A549 (cell line): ENCODE measurements at regions not wholly inside any gene's neighbourhood (a gene's known extent, or its start where the extent isn't known, plus 50 kb on each side); places are given as distances from the start of the nearest gene placed in this dataset.

Source experiments
- ATAC-seq, 2 experiments: fragments of 200-7000 bp in 1 of 2; fragments of >200 bp in 1 of 2; cut with Nextera tagmentation in 1 of 2; cut with Tn5 transposase in 1 of 2; 3 replicates each; pipeline versions ENCODE4 v1.8.0 to v1.9.1; 2018 to 2020; ENCODE audit warnings: mild to moderate bottlenecking in 1 of 2, moderate library complexity in 1 of 2
- CTCF ChIA-PET: fragments of 300-600 bp; sonication (Branson Sonifier 250); formaldehyde crosslinking; extraction: SDS; loops from one replicate; lab custom pipeline; 2021; ENCODE audit warnings: antibody characterized with exemption, inconsistent platforms; lab: Yijun Ruan, JAX
- POLR2A ChIA-PET: fragments of 350-600 bp; formaldehyde crosslinking; extraction: SDS; loops from one replicate; lab custom pipeline; 2021; ENCODE audit warnings: antibody characterized with exemption, inconsistent platforms; lab: Yijun Ruan, JAX
- DNase-seq, 2 experiments: peaks; one replicate each; pipeline versions ENCODE4 v3.0.0 to v3.0.0-alpha.2; 2011 to 2016; ENCODE audit warnings: low read depth in 1 of 2, low spot score in 1 of 2
- FAIRE-seq: peaks from 2 replicates; lab custom pipeline; 2011; peaks lifted over from hg19 to GRCh38; lab: Jason Lieb, UNC
- H3K27ac ChIP-seq, 2 experiments: fragments of >200 bp; sonication (Bioruptor Twin); formaldehyde crosslinking; 3 replicates each; pipeline ENCODE4 v1.5.1; 2016 to 2017
- H3K4me1 ChIP-seq: fragments of >200 bp; sonication (Bioruptor Twin); formaldehyde crosslinking; 3 replicates; pipeline ENCODE4 v1.6.1; 2016
- H3K4me2 ChIP-seq: fragments of >200 bp; sonication (Bioruptor Twin); formaldehyde crosslinking; 3 replicates; pipeline ENCODE4 v1.6.1; 2016
- H3K4me3 ChIP-seq: fragments of >200 bp; sonication (Bioruptor Twin); formaldehyde crosslinking; 3 replicates; pipeline ENCODE4 v1.5.1; 2016
- H3K9me3 ChIP-seq: fragments of >200 bp; sonication (Bioruptor Twin); formaldehyde crosslinking; 3 replicates; pipeline ENCODE4 v1.6.1; 2016
- ATOH8 ChIP-seq: fragments of 250-450 bp; sonication (Bioruptor Pico); IDR thresholded peaks from 2 replicates; pipeline ENCODE4 v1.5.0; 2020; ENCODE audit warnings: low read depth, mild to moderate bottlenecking, moderate library complexity
- CBX2 ChIP-seq: fragments of 200-600 bp; sonication (generic); IDR thresholded peaks from 2 replicates; pipeline ENCODE4 v1.6.1; 2016; ENCODE audit warnings: low read depth, mild to moderate bottlenecking, borderline replicate concordance
- CBX8 ChIP-seq: fragments of 200-600 bp; sonication (generic); IDR thresholded peaks from 2 replicates; pipeline ENCODE4 v1.6.1; 2016
- CHD4 ChIP-seq: fragments of 200-600 bp; sonication (generic); IDR thresholded peaks from 2 replicates; pipeline ENCODE4 v1.6.1; 2016; ENCODE audit warnings: antibody characterized with exemption, mild to moderate bottlenecking, borderline replicate concordance
- EHMT2 ChIP-seq: fragments of 200-600 bp; sonication (generic); IDR thresholded peaks from 2 replicates; pipeline ENCODE4 v1.6.1; 2016; ENCODE audit warnings: antibody characterized with exemption, low read depth, mild to moderate bottlenecking, moderate library complexity
- FOXS1 ChIP-seq: fragments of 250-450 bp; sonication (Bioruptor Pico); IDR thresholded peaks from 2 replicates; pipeline ENCODE4 v1.5.0; 2020; ENCODE audit warnings: mild to moderate bottlenecking, moderate library complexity
- HDAC2 ChIP-seq: fragments of 200-600 bp; sonication (generic); IDR thresholded peaks from 2 replicates; pipeline ENCODE4 v1.6.1; 2016
- HES2 ChIP-seq: fragments of >200 bp; sonication (Bioruptor Twin); formaldehyde crosslinking; IDR thresholded peaks from 2 replicates; pipeline ENCODE4 v1.6.1; 2016
- HEYL ChIP-seq: fragments of 250-450 bp; sonication (Bioruptor Pico); IDR thresholded peaks from 2 replicates; pipeline ENCODE4 v1.8.0; 2021; ENCODE audit warnings: mild to moderate bottlenecking, moderate library complexity
- HMGXB4 ChIP-seq: fragments of 250-450 bp; sonication (Bioruptor Pico); IDR thresholded peaks from 2 replicates; pipeline ENCODE4 v1.5.0; 2021; ENCODE audit warnings: mild to moderate bottlenecking, moderate library complexity, borderline replicate concordance
- HOXB13 ChIP-seq: fragments of 250-450 bp; sonication (Bioruptor Pico); IDR thresholded peaks from 2 replicates; pipeline ENCODE4 v1.5.0; 2020; ENCODE audit warnings: low read depth, mild to moderate bottlenecking, moderate library complexity
- JUNB ChIP-seq: fragments of >200 bp; sonication (Bioruptor Twin); formaldehyde crosslinking; IDR thresholded peaks from 2 replicates; pipeline ENCODE4 v1.6.1; 2016
- KDM5A ChIP-seq: fragments of 200-600 bp; sonication (generic); IDR thresholded peaks from 2 replicates; pipeline ENCODE4 v1.6.1; 2016; ENCODE audit warnings: antibody characterized with exemption, mild to moderate bottlenecking
- MAZ ChIP-seq: fragments of 150-350 bp; IDR thresholded peaks from 2 replicates; pipeline ENCODE4 v1.6.1; 2014; ENCODE audit warnings: antibody characterized with exemption, low read depth, low read length, borderline replicate concordance
- MYC ChIP-seq: IDR thresholded peaks from 2 replicates; pipeline ENCODE4 v1.6.1; 2012; ENCODE audit warnings: mild to moderate bottlenecking, inconsistent platforms, low read length, improper control_type of control experiment, borderline replicate concordance
- NPAS2 ChIP-seq: fragments of 250-450 bp; sonication (Bioruptor Pico); IDR thresholded peaks from 2 replicates; pipeline ENCODE4 v1.8.0; 2022; ENCODE audit warnings: mild to moderate bottlenecking, moderate library complexity, borderline replicate concordance
- PBX3 ChIP-seq: IDR thresholded peaks from 2 replicates; pipeline ENCODE4 v1.6.1; 2012
- RAD21 ChIP-seq, 2 experiments: fragments of >200 bp in 1 of 2; sonication (Bioruptor Twin) in 1 of 2; formaldehyde crosslinking in 1 of 2; IDR thresholded peaks in 1 of 2; conservative IDR thresholded peaks in 1 of 2; 2 replicates in 1 of 2; 3 replicates in 1 of 2; pipeline ENCODE4 v1.6.1; 2012 to 2018; ENCODE audit warnings: inconsistent platforms in 1 of 2
- RCOR1 ChIP-seq: fragments of 150-350 bp; IDR thresholded peaks from 2 replicates; pipeline ENCODE4 v1.6.1; 2014; ENCODE audit warnings: antibody characterized with exemption, low read length, low read depth
- TP53 ChIP-seq: fragments of 250-450 bp; sonication (Bioruptor Pico); IDR thresholded peaks from 2 replicates; pipeline ENCODE4 v1.5.0; 2021; ENCODE audit warnings: mild to moderate bottlenecking, moderate library complexity
- ZC3H11A ChIP-seq: fragments of 450-650 bp; IDR thresholded peaks from 2 replicates; pipeline ENCODE4 v1.6.1; 2014; ENCODE audit warnings: antibody characterized with exemption, mild to moderate bottlenecking
- WGBS: methylation state at CpG from one replicate; pipeline ENCODE4 v1.1.6; 2017; ENCODE audit errors: missing lambda C conversion rate; 5-methylcytosine and 5-hydroxymethylcytosine counted together

- POLR2A ChIA-PET, result no interaction called here
- TF ChIP-seq EHMT2, result no peak
- no peak for TF ChIP-seq CHD4
- no peak for TF ChIP-seq RAD21 (conservative IDR thresholded peaks at IDR 0.05 in 1 of 2, IDR thresholded peaks at IDR 0.05 in 1 of 2)
- TF ChIP-seq FOXS1 (CRISPR knock-in tag), result no peak
- no peak for TF ChIP-seq ZC3H11A
- TF ChIP-seq ATOH8, result no peak
- TF ChIP-seq HEYL, result no peak
- TF ChIP-seq JUNB, result no peak
- no peak for TF ChIP-seq CBX8
- TF ChIP-seq HES2, result no peak
- TF ChIP-seq, all 56 proteins: peak for 0
- H3K4me1 ChIP-seq, result peaks cover 3% of the 10 kb centered on the region; the same call in 1 of the 3 replicates
- no peak for FAIRE-seq
- no peak for DNase-seq
- no peak overlapping the region for H3K4me2 ChIP-seq
- CTCF ChIA-PET, result interaction anchor here (0.7 kb wide), 1 partner anchor 54 kb away, joined by 3 read pairs; no protein-coding TSS in a partner anchor
- H3K9me3 ChIP-seq, result no peaks in the 10 kb centered on the region
- H3K4me3 ChIP-seq, result no peak overlapping the region
- no peak overlapping the region for H3K27ac ChIP-seq
- no peak for ATAC-seq
- 51% methylated on average over 2 of the region's 2 CpGs for WGBS
Observed at GRCh38 chr7:32150589-32150988, 80.4 kb upstream of the PDE1C start.

- peaks cover 3% of the 10 kb centered on the region; the same call in 1 of the 3 replicates for H3K4me1 ChIP-seq
- H3K27ac ChIP-seq, result no peak overlapping the region
- ATAC-seq (no peak), DNase-seq (no peak), FAIRE-seq (no peak)
- H3K4me3 ChIP-seq, result no peak overlapping the region
- TF ChIP-seq MAZ (no peak), CBX8 (no peak), JUNB (no peak), NPAS2 (CRISPR knock-in tag) (no peak), HMGXB4 (CRISPR knock-in tag) (no peak)
- CTCF ChIA-PET, result interaction anchor here (0.7 kb wide), 1 partner anchor 54 kb away, joined by 3 read pairs; no protein-coding TSS in a partner anchor
- H3K4me2 ChIP-seq, result no peak overlapping the region
- POLR2A ChIA-PET, result no interaction called here
- no peaks in the 10 kb centered on the region for H3K9me3 ChIP-seq
- WGBS, result 49% methylated on average over 2 of the region's 3 CpGs
Observed at GRCh38 chr7:32150039-32150438, 79.8 kb upstream of the PDE1C start.

- ATAC-seq (no peak), FAIRE-seq (no peak)
- no peak overlapping the region for H3K27ac ChIP-seq
- H3K4me2 ChIP-seq, result no peak overlapping the region
- TF ChIP-seq TP53 (CRISPR knock-in tag) (no peak), KDM5A (no peak), PBX3 (no peak), HOXB13 (CRISPR knock-in tag) (no peak), CBX2 (no peak), RCOR1 (no peak), ATOH8 (no peak), HDAC2 (no peak), MYC (no peak), FOXS1 (CRISPR knock-in tag) (no peak)
- TF ChIP-seq, all 56 proteins: peak for 0
- ChIA-PET CTCF (no interaction called here), POLR2A (no interaction called here)
- no peak for DNase-seq
- H3K9me3 ChIP-seq, result no peaks in the 10 kb centered on the region
- no peak overlapping the region for H3K4me3 ChIP-seq
- peaks cover 8% of the 10 kb centered on the region; the same call in 2 of the 3 replicates for H3K4me1 ChIP-seq
- 73% methylated on average over 1 of the region's 1 CpG for WGBS
Observed at GRCh38 chr7:32147546-32148268, 77.5 kb upstream of the PDE1C start.
